ENCODE measurements at regions not wholly inside any gene's neighbourhood (a gene's known extent, or its start where the extent isn't known, plus 50 kb on each side); places are given as distances from the start of the nearest gene placed in this dataset.

DNA sequence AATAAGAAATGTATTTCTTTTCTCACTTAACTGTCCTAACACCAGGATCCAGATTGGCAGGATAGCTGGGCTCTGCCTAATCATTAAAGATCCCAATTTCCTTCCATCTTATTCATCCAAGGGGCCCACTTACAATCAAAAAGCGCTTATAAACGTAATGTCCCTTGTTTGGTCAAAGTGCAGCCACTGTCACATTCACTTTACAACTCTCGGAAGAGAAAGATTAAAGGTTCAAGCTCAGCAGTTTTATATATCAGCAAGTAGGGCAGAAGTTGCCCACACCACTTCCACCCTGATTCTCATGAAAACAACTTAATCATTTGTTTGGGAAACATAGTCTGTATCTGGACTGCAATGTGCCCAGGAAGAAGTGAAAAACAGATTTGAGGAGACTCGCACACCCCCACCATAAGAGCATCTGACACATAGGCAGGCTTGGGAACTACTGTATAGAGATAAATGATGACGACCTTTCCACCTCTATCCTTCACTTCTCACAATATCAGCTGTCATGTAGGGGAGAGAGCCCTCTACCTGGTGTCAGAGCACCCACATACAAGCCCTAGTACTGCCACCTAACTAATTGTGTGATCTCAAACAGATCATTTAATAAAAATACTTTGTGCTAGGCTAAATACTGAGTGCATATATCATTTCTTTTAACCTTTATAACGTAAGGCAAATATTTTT is 80.8 kb downstream of the CAPZA3 start:
- no peak overlapping the region for H3K27ac ChIP-seq (ENCODE audit: insufficient read depth, low read depth, low read length)
- H3K9me1 ChIP-seq (replicated peaks; ENCODE audit: control insufficient read depth, extremely low read depth, insufficient read depth, low read length): no peaks in the 10 kb centered on the region
- POLR2A ChIA-PET: no interaction called here
- no peak overlapping the region for H3K4me2 ChIP-seq (ENCODE audit: insufficient read depth, low read length)
- DNase-seq (ENCODE audit: low read depth, low spot score): no peak
- intact Hi-C loops (cut with micrococcal nuclease): no loop called here
- H3K4me3 ChIP-seq (replicated peaks in 1 of 3; ENCODE audit: insufficient read depth in 1 of 3, low read depth in 1 of 3, low read length in 3 of 3): no peak overlapping the region
- H3K36me3 ChIP-seq (ENCODE audit: control insufficient read depth in 2 of 2, extremely low read depth in 1 of 2, insufficient read depth in 2 of 2, low read length in 2 of 2): no peaks in the 10 kb centered on the region
- no peak for FAIRE-seq
- no peak overlapping the region for H3K9ac ChIP-seq (replicated peaks; ENCODE audit: extremely low read depth, insufficient read depth, low read length)
- dilution Hi-C loops (cut with MboI; ENCODE audit: extremely low pct_ligation_motif_present, low sequenced_read_pairs): no loop called here
- TF ChIP-seq POLR2A (IDR thresholded peaks at IDR 0.05; ENCODE audit: low read depth, low read length) (no peak), JUN (IDR thresholded peaks at IDR 0.05; ENCODE audit: borderline replicate concordance, insufficient read depth, insufficient read length, low read depth) (no peak), MYC (IDR thresholded peaks at IDR 0.05; ENCODE audit: low read depth, low read length) (no peak), GATA2 (IDR thresholded peaks at IDR 0.05; ENCODE audit: insufficient read depth, insufficient read length, low read depth, low read length) (no peak), EZH2 (IDR thresholded peaks at IDR 0.05; ENCODE audit: borderline replicate concordance, low read depth, low read length, severe bottlenecking) (no peak), POLR2AphosphoS5 (IDR thresholded peaks at IDR 0.05; ENCODE audit: insufficient read depth, low read depth, low read length) (no peak), FOS (IDR thresholded peaks at IDR 0.05; ENCODE audit: borderline replicate concordance, insufficient read depth, low read length) (no peak)
- TF ChIP-seq, protein P1, sequence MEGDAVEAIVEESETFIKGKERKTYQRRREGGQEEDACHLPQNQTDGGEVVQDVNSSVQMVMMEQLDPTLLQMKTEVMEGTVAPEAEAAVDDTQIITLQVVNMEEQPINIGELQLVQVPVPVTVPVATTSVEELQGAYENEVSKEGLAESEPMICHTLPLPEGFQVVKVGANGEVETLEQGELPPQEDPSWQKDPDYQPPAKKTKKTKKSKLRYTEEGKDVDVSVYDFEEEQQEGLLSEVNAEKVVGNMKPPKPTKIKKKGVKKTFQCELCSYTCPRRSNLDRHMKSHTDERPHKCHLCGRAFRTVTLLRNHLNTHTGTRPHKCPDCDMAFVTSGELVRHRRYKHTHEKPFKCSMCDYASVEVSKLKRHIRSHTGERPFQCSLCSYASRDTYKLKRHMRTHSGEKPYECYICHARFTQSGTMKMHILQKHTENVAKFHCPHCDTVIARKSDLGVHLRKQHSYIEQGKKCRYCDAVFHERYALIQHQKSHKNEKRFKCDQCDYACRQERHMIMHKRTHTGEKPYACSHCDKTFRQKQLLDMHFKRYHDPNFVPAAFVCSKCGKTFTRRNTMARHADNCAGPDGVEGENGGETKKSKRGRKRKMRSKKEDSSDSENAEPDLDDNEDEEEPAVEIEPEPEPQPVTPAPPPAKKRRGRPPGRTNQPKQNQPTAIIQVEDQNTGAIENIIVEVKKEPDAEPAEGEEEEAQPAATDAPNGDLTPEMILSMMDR (IDR thresholded peaks at IDR 0.05; ENCODE audit: extremely low read depth in 1 of 2, insufficient read depth in 1 of 2, low read depth in 1 of 2, low read length in 2 of 2): no peak
- TF ChIP-seq, protein P2, sequence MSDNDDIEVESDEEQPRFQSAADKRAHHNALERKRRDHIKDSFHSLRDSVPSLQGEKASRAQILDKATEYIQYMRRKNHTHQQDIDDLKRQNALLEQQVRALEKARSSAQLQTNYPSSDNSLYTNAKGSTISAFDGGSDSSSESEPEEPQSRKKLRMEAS (IDR thresholded peaks at IDR 0.05; ENCODE audit: insufficient read depth, insufficient read length): no peak
- CTCF ChIA-PET: no interaction called here
- H4K20me1 ChIP-seq (replicated peaks; ENCODE audit: control insufficient read depth, extremely low read depth, insufficient read depth, low read length): no peaks in the 10 kb centered on the region
- no peaks in the 10 kb centered on the region for H3K4me1 ChIP-seq (ENCODE audit: control insufficient read depth, extremely low read depth, insufficient read depth, low read length)
- no TSS peak for BruUV-seq (replicated peaks)
- no peaks in the 10 kb centered on the region for H3K9me3 ChIP-seq (replicated peaks; ENCODE audit: control insufficient read depth, insufficient read depth, low read length)
- no peaks in the 10 kb centered on the region for H3K79me2 ChIP-seq (ENCODE audit: control insufficient read depth, insufficient read depth, low read length)
- H2AFZ ChIP-seq (ENCODE audit: low read depth, low read length): no peak overlapping the region
- H3K27me3 ChIP-seq (ENCODE audit: control insufficient read depth in 2 of 2, insufficient read depth in 2 of 2, low read length in 2 of 2): no peaks in the 10 kb centered on the region
